Heart left ventricle (tissue), 16 donors: ENCODE measurements at regions not wholly inside any gene's neighbourhood (a gene's known extent, or its start where the extent isn't known, plus 50 kb on each side); places are given as distances from the start of the nearest gene placed in this dataset.

Experiments
- ATAC-seq, 4 donors: fragments of 200-7000 bp; cut with Tn5 transposase; one replicate each; pipeline ENCODE4 v1.9.1; 2020 to 2022; ENCODE audit warnings: moderate library complexity in 4 of 4, mild to moderate bottlenecking in 3 of 4, moderate number of reproducible peaks in 1 of 4
- DNase-seq, 5 donors: peaks; one replicate each; pipeline ENCODE4 v3.0.0-alpha.2; 2020
- H3K27ac ChIP-seq, 12 donors: fragments of 200-600 bp; sonication (generic) in 4 of 12; one replicate each; pipeline versions ENCODE4 v1.5.0 to v1.8.0; 2016 to 2022; ENCODE audit warnings: mild to moderate bottlenecking in 2 of 12
- H3K27me3 ChIP-seq, 9 donors: fragments of 200-600 bp; sonication (generic) in 2 of 9; one replicate each; pipeline versions ENCODE4 v1.5.1 to v1.8.0; 2016 to 2022; ENCODE audit warnings: mild to moderate bottlenecking in 3 of 9
- H3K36me3 ChIP-seq, 9 donors: fragments of 200-600 bp; sonication (generic) in 2 of 9; one replicate each; pipeline versions ENCODE4 v1.5.0 to v1.8.0; 2018 to 2022; ENCODE audit warnings: mild to moderate bottlenecking in 2 of 9
- H3K4me1 ChIP-seq, 12 donors: fragments of 200-600 bp; sonication (generic) in 4 of 12; one replicate each; pipeline versions ENCODE4 v1.5.0 to v1.8.0; 2016 to 2022; ENCODE audit warnings: mild to moderate bottlenecking in 3 of 12
- H3K4me3 ChIP-seq, 12 donors: fragments of 200-600 bp; sonication (generic) in 4 of 12; one replicate each; pipeline versions ENCODE4 v1.5.0 to v1.8.0; 2017 to 2022; ENCODE audit warnings: mild to moderate bottlenecking in 9 of 12, moderate library complexity in 4 of 12
- H3K9me3 ChIP-seq, 12 donors: fragments of 200-600 bp; sonication (generic) in 4 of 12; one replicate each; pipeline versions ENCODE4 v1.5.0 to v1.8.0; 2016 to 2022; ENCODE audit warnings: mild to moderate bottlenecking in 1 of 12
- CTCF ChIP-seq, 12 donors: fragments of 200-600 bp; sonication (generic) in 4 of 12; IDR thresholded peaks; one replicate each; pipeline versions ENCODE4 v1.5.0 to v1.8.0; 2018 to 2022; ENCODE audit warnings: antibody characterized with exemption in 12 of 12, mild to moderate bottlenecking in 5 of 12
- POLR2A ChIP-seq, 2 donors: fragments of 450-650 bp; IDR thresholded peaks; one replicate each; pipeline ENCODE4 v1.6.1; 2017; ENCODE audit warnings: antibody characterized with exemption in 2 of 2, mild to moderate bottlenecking in 2 of 2, moderate library complexity in 2 of 2
- WGBS, 4 donors: extraction: QIAGEN DNeasy Blood & Tissue Kit in 2 of 4; methylation state at CpG; one replicate each; pipeline versions ENCODE4 v1.1.5 to v1.1.7; 2013 to 2018; 5-methylcytosine and 5-hydroxymethylcytosine counted together
- intact Hi-C, 10 donors: fragments of 100-400 bp; cut with DNase I; formaldehyde crosslinking; loops; one replicate each; pipeline versions ENCODE4 v1.11.1 to v1.14.2; 2022
- donor health status: ischemic (EF 13 %, LVEDD 7.1; RV severe dilation, severe dysfunction).
- donor health status: healthy with polysubstance abuse.
- donor health status: DM: no; HTN: yes; CAD: no.
- donor health status: DM: no; HTN: no; CAD: no.
- donor health status: ischemic (EF 25% LVEDD 6.9; RV normal size, moderate dysfunction).
- donor health status: ischemic (EF 25% LVEDD 5.7; RV mildly dilated, moderate dysfunction).
- donor health status: healthy.
- donor health status: DM: yes; HTN: yes; CAD: no.
- donor health status: ischemic (EF 35%, LVEDD 5.7; RV mildly dilated, moderate dysfunction).
- donor health status: nonischemic (EF 11% LVEDD 7.7; RV severe dilation, severe dysfunction).
- donor health status: DM: yes; HTN: yes; CAD: no.
- donor health status: PGD.
- donor health status: ischemic (EF 29% LVEDD 5.4; RV normal size, mild dysfunction).
- donor health status: nonischemic (EF 23%, LVEDD 6.1; RV moderate dilation, normal function).

- Histone ChIP-seq H3K4me1 (no peaks in the 10 kb centered on the region), H3K27me3 (peaks cover 0 to 6% (median 0%) of the 10 kb centered on the region in 9 donors), H3K36me3 (no peaks in the 10 kb centered on the region), H3K9me3 (no peaks in the 10 kb centered on the region), H3K4me3 (no peak overlapping the region), H3K27ac (no peak overlapping the region)
- intact Hi-C loops = no loop called here
- 36 to 51% (median 46%) methylated on average over 8 of the region's 8 CpGs for whole genome bisulfite sequencing, 4 donors
- DNase-seq = no peak
- ATAC-seq = peak in 1 of 4 donors; percentile 30
- TF ChIP-seq CTCF (IDR thresholded peaks at IDR 0.05) = no peak
Measured at GRCh38 chr10:47076949-47077361, 165.7 kb downstream of the PTPN20 start.

GRCh38 chr10:47077386-47077785, 166.2 kb downstream of the PTPN20 start:
- Histone ChIP-seq H3K4me1 (no peaks in the 10 kb centered on the region), H3K27ac (no peak overlapping the region), H3K9me3 (no peaks in the 10 kb centered on the region), H3K36me3 (no peaks in the 10 kb centered on the region), H3K4me3 (no peak overlapping the region), H3K27me3 (peaks cover 0 to 6% (median 0%) of the 10 kb centered on the region in 9 donors)
- ATAC-seq (no peak), DNase-seq (no peak)
- intact Hi-C loops = no loop called here
- 60 to 70% (median 67%) methylated on average over 9 of the region's 9 CpGs for WGBS, 4 donors
- TF ChIP-seq CTCF (IDR thresholded peaks at IDR 0.05) (no peak), POLR2A (IDR thresholded peaks at IDR 0.05) (no peak)

GRCh38 chr10:47077941-47078340, 166.7 kb downstream of the PTPN20 start:
- 84 to 92% (median 87%) methylated on average over 8 of the region's 8 CpGs for WGBS, 4 donors
- H3K27ac ChIP-seq = no peak overlapping the region
- DNase-seq (no peak), ATAC-seq (no peak)
- H3K9me3 ChIP-seq = no peaks in the 10 kb centered on the region
- no peaks in the 10 kb centered on the region for H3K4me1 ChIP-seq
- H3K27me3 ChIP-seq = peaks cover 0 to 4% (median 0%) of the 10 kb centered on the region in 9 donors
- no peak overlapping the region for H3K4me3 ChIP-seq
- H3K36me3 ChIP-seq = no peaks in the 10 kb centered on the region
- no peak for TF ChIP-seq POLR2A (IDR thresholded peaks at IDR 0.05)
- no peak for TF ChIP-seq CTCF (IDR thresholded peaks at IDR 0.05)
- intact Hi-C loops = no loop called here

- peak in 1 of 4 donors; percentile 14 for ATAC-seq
Measured at GRCh38 chr10:47078393-47079203, 167.4 kb downstream of the PTPN20 start.

More at GRCh38 chr10:47078393-47079203, 167.4 kb downstream of the PTPN20 start:
- Histone ChIP-seq H3K4me3 (no peak overlapping the region), H3K36me3 (no peaks in the 10 kb centered on the region), H3K4me1 (no peaks in the 10 kb centered on the region), H3K27ac (no peak overlapping the region), H3K9me3 (no peaks in the 10 kb centered on the region), H3K27me3 (peaks cover 0 to 4% (median 0%) of the 10 kb centered on the region in 9 donors)
- intact Hi-C loops = no loop called here
- 77 to 90% (median 86%) methylated on average over 8 of the region's 8 CpGs for WGBS, 4 donors
- no peak for TF ChIP-seq CTCF (IDR thresholded peaks at IDR 0.05)
- TF ChIP-seq POLR2A (IDR thresholded peaks at IDR 0.05) = no peak
- no peak for DNase-seq
